ENCODE measurements at regions not wholly inside any gene's neighbourhood (a gene's known extent, or its start where the extent isn't known, plus 50 kb on each side); places are given as distances from the start of the nearest gene placed in this dataset.

GRCh38 chr20:40925829-40926510 is 102.7 kb upstream of the TOP1 start:
- no peak for DNase-seq (ENCODE audit: low spot score)
- FAIRE-seq: no peak

GRCh38 chr20:40926928-40927327 is 101.7 kb upstream of the TOP1 start:
- DNase-seq (ENCODE audit: low spot score) (no peak), FAIRE-seq (no peak)

GRCh38 chr20:40930561-40930960 is 98.1 kb upstream of the TOP1 start:
- DNase-seq (ENCODE audit: low spot score): no peak
- FAIRE-seq: no peak

GRCh38 chr20:40931410-40932044 is 97.1 kb upstream of the TOP1 start:
- FAIRE-seq (no peak), DNase-seq (ENCODE audit: low spot score) (no peak)

- FAIRE-seq (no peak), DNase-seq (ENCODE audit: low spot score) (no peak)
These were observed 96.2 kb upstream of the TOP1 start for GRCh38 chr20:40932436-40932835.

- FAIRE-seq: no peak
- DNase-seq (ENCODE audit: low spot score): no peak
These were observed 94.9 kb upstream of the TOP1 start for GRCh38 chr20:40933758-40934157.

- DNase-seq (ENCODE audit: low spot score): no peak
- no peak for FAIRE-seq
These were observed 90.6 kb upstream of the TOP1 start for GRCh38 chr20:40938020-40938419.

GRCh38 chr20:40939667-40940066 is 89.0 kb upstream of the TOP1 start:
- DNase-seq (ENCODE audit: low spot score) (no peak), FAIRE-seq (no peak)

GRCh38 chr20:40941133-40941610 is 87.5 kb upstream of the TOP1 start:
- FAIRE-seq (no peak), DNase-seq (ENCODE audit: low spot score) (no peak)

- DNase-seq (ENCODE audit: low spot score) (no peak), FAIRE-seq (no peak)
These were observed 86.6 kb upstream of the TOP1 start for GRCh38 chr20:40942006-40942405.

- FAIRE-seq: no peak
These were observed 85.8 kb upstream of the TOP1 start for GRCh38 chr20:40942775-40943174.

GRCh38 chr20:40943591-40943990 is 85.0 kb upstream of the TOP1 start:
- no peak for FAIRE-seq
- no peak for DNase-seq (ENCODE audit: low spot score)

More at GRCh38 chr20:40942775-40943174, 85.8 kb upstream of the TOP1 start:
- DNase-seq (ENCODE audit: low spot score): no peak

GRCh38 chr20:40945189-40945588 is 83.4 kb upstream of the TOP1 start:
- no peak for DNase-seq (ENCODE audit: low spot score)
- FAIRE-seq: no peak

GRCh38 chr20:40945754-40946450 is 82.7 kb upstream of the TOP1 start:
- FAIRE-seq (no peak), DNase-seq (ENCODE audit: low spot score) (peak; percentile 46)

GRCh38 chr20:40946451-40946850 is 82.2 kb upstream of the TOP1 start:
- FAIRE-seq: no peak
- no peak for DNase-seq (ENCODE audit: low spot score)

- DNase-seq (ENCODE audit: low spot score) (no peak), FAIRE-seq (no peak)
These were observed 80.0 kb upstream of the TOP1 start for GRCh38 chr20:40948465-40949267.

- DNase-seq (ENCODE audit: low spot score): no peak
- FAIRE-seq: no peak
These were observed 79.3 kb upstream of the TOP1 start for GRCh38 chr20:40949346-40949745.

GRCh38 chr20:40952136-40952535 is 76.5 kb upstream of the TOP1 start:
- DNase-seq (ENCODE audit: low spot score) (no peak), FAIRE-seq (no peak)

- FAIRE-seq (no peak), DNase-seq (ENCODE audit: low spot score) (no peak)
These were observed 75.2 kb upstream of the TOP1 start for GRCh38 chr20:40953416-40953815.

- FAIRE-seq: no peak
- DNase-seq (ENCODE audit: low spot score): no peak
These were observed 74.8 kb upstream of the TOP1 start for GRCh38 chr20:40953856-40954255.

GRCh38 chr20:40954521-40955165 is 74.0 kb upstream of the TOP1 start:
- no peak for FAIRE-seq
- no peak for DNase-seq (ENCODE audit: low spot score)
